Activated CD4-positive, alpha-beta memory T cell treated with anti-CD3 and anti-CD28 coated beads for 36 hours (primary cell): ENCODE measurements at regions not wholly inside any gene's neighbourhood (a gene's known extent, or its start where the extent isn't known, plus 50 kb on each side); places are given as distances from the start of the nearest gene placed in this dataset.

Source experiments
- CTCF ChIA-PET: fragments of 350-600 bp; sonication (Branson Sonifier 250); formaldehyde crosslinking; loops from one replicate; lab custom pipeline; 2021; ENCODE audit warnings: antibody characterized with exemption, inconsistent platforms; lab: Charles Lee
- POLR2A ChIA-PET: fragments of 350-600 bp; sonication (Branson Sonifier 250); formaldehyde crosslinking; loops from one replicate; lab custom pipeline; 2021; ENCODE audit warnings: antibody characterized with exemption; lab: Charles Lee
- DNase-seq: peaks from one replicate; pipeline ENCODE4 v3.0.0-alpha.2; 2020
- H3K27ac Mint-ChIP-seq: one replicate; pipeline ENCODE4 v1.8.0; 2021; ENCODE audit warnings: mixed read lengths
- H3K27me3 Mint-ChIP-seq: one replicate; pipeline ENCODE4 v1.8.0; 2021; ENCODE audit warnings: mixed read lengths
- H3K36me3 Mint-ChIP-seq: one replicate; pipeline ENCODE4 v1.8.0; 2021; ENCODE audit warnings: mixed read lengths
- H3K4me1 Mint-ChIP-seq: one replicate; pipeline ENCODE4 v1.8.0; 2021; ENCODE audit warnings: low read depth, mixed read lengths
- H3K4me3 Mint-ChIP-seq: one replicate; pipeline ENCODE4 v1.8.0; 2021; ENCODE audit warnings: mild to moderate bottlenecking, mixed read lengths
- H3K9me3 Mint-ChIP-seq: one replicate; pipeline ENCODE4 v1.8.0; 2021; ENCODE audit warnings: mixed read lengths
- intact Hi-C: fragments of 100-400 bp; cut with micrococcal nuclease; formaldehyde crosslinking; loops from one replicate; pipeline ENCODE4 v1.15.1; 2023

- Mint-ChIP-seq H3K9me3 (no peaks in the 10 kb centered on the region), H3K4me3 (no peak overlapping the region), H3K4me1 (no peaks in the 10 kb centered on the region), H3K27ac (no peak overlapping the region), H3K36me3 (no peaks in the 10 kb centered on the region), H3K27me3 (no peaks in the 10 kb centered on the region)
- CTCF ChIA-PET: no interaction called here
- no peak for DNase-seq
- POLR2A ChIA-PET: no interaction called here
- intact Hi-C loops: no loop called here
Observed at GRCh38 chr4:14583752-14584151, 418.5 kb upstream of the CPEB2 start.

GRCh38 chr4:14592950-14593349, 409.3 kb upstream of the CPEB2 start:
- H3K9me3 Mint-ChIP-seq: no peaks in the 10 kb centered on the region
- POLR2A ChIA-PET: no interaction called here
- intact Hi-C loops: no loop called here
- CTCF ChIA-PET: no interaction called here
- DNase-seq: no peak
- no peaks in the 10 kb centered on the region for H3K27me3 Mint-ChIP-seq
- H3K36me3 Mint-ChIP-seq: no peaks in the 10 kb centered on the region
- H3K27ac Mint-ChIP-seq: no peak overlapping the region
- H3K4me1 Mint-ChIP-seq: no peaks in the 10 kb centered on the region
- no peak overlapping the region for H3K4me3 Mint-ChIP-seq

- Mint-ChIP-seq H3K4me3 (no peak overlapping the region), H3K27ac (no peak overlapping the region), H3K4me1 (no peaks in the 10 kb centered on the region), H3K36me3 (no peaks in the 10 kb centered on the region), H3K27me3 (no peaks in the 10 kb centered on the region), H3K9me3 (peaks cover 2% of the 10 kb centered on the region)
- CTCF ChIA-PET: no interaction called here
- DNase-seq: no peak
- intact Hi-C loops: no loop called here
- POLR2A ChIA-PET: no interaction called here
Observed at GRCh38 chr4:14596028-14596427, 406.3 kb upstream of the CPEB2 start.

- DNase-seq: no peak
- intact Hi-C loops: no loop called here
- POLR2A ChIA-PET: no interaction called here
- Mint-ChIP-seq H3K9me3 (peaks cover 2% of the 10 kb centered on the region), H3K4me3 (no peak overlapping the region), H3K27me3 (no peaks in the 10 kb centered on the region), H3K27ac (no peak overlapping the region), H3K4me1 (no peaks in the 10 kb centered on the region), H3K36me3 (no peaks in the 10 kb centered on the region)
- CTCF ChIA-PET: no interaction called here
Observed at GRCh38 chr4:14596437-14596836, 405.8 kb upstream of the CPEB2 start.

- intact Hi-C loops: no loop called here
- no peaks in the 10 kb centered on the region for H3K36me3 Mint-ChIP-seq
- POLR2A ChIA-PET: no interaction called here
- peaks cover 2% of the 10 kb centered on the region for H3K9me3 Mint-ChIP-seq
- DNase-seq: no peak
- no peaks in the 10 kb centered on the region for H3K4me1 Mint-ChIP-seq
- no peaks in the 10 kb centered on the region for H3K27me3 Mint-ChIP-seq
- CTCF ChIA-PET: no interaction called here
- no peak overlapping the region for H3K27ac Mint-ChIP-seq
- no peak overlapping the region for H3K4me3 Mint-ChIP-seq
Observed at GRCh38 chr4:14596904-14597303, 405.4 kb upstream of the CPEB2 start.

GRCh38 chr4:14602206-14602605, 400.1 kb upstream of the CPEB2 start:
- intact Hi-C loops: no loop called here
- Mint-ChIP-seq H3K4me1 (no peaks in the 10 kb centered on the region), H3K36me3 (no peaks in the 10 kb centered on the region), H3K9me3 (peaks cover 2% of the 10 kb centered on the region), H3K4me3 (no peak overlapping the region), H3K27me3 (no peaks in the 10 kb centered on the region), H3K27ac (no peak overlapping the region)
- ChIA-PET CTCF (no interaction called here), POLR2A (no interaction called here)
- DNase-seq: no peak

GRCh38 chr4:14607001-14607400, 395.3 kb upstream of the CPEB2 start:
- no peaks in the 10 kb centered on the region for H3K27me3 Mint-ChIP-seq
- H3K4me1 Mint-ChIP-seq: no peaks in the 10 kb centered on the region
- H3K36me3 Mint-ChIP-seq: no peaks in the 10 kb centered on the region
- no peak overlapping the region for H3K27ac Mint-ChIP-seq
- H3K9me3 Mint-ChIP-seq: no peaks in the 10 kb centered on the region
- DNase-seq: no peak
- no peak overlapping the region for H3K4me3 Mint-ChIP-seq
- intact Hi-C loops: no loop called here
- CTCF ChIA-PET: no interaction called here
- POLR2A ChIA-PET: no interaction called here

- no peaks in the 10 kb centered on the region for H3K9me3 Mint-ChIP-seq
- H3K27me3 Mint-ChIP-seq: no peaks in the 10 kb centered on the region
- POLR2A ChIA-PET: no interaction called here
- no peak overlapping the region for H3K4me3 Mint-ChIP-seq
- no peak overlapping the region for H3K27ac Mint-ChIP-seq
- no peaks in the 10 kb centered on the region for H3K36me3 Mint-ChIP-seq
- no peaks in the 10 kb centered on the region for H3K4me1 Mint-ChIP-seq
- no peak for DNase-seq
- CTCF ChIA-PET: no interaction called here
- intact Hi-C loops: no loop called here
Observed at GRCh38 chr4:14607578-14607977, 394.7 kb upstream of the CPEB2 start.

GRCh38 chr4:14608630-14609029, 393.7 kb upstream of the CPEB2 start:
- no peak for DNase-seq
- Mint-ChIP-seq H3K4me3 (no peak overlapping the region), H3K27ac (no peak overlapping the region), H3K4me1 (no peaks in the 10 kb centered on the region), H3K27me3 (no peaks in the 10 kb centered on the region), H3K9me3 (no peaks in the 10 kb centered on the region), H3K36me3 (no peaks in the 10 kb centered on the region)
- ChIA-PET CTCF (no interaction called here), POLR2A (no interaction called here)
- intact Hi-C loops: no loop called here

GRCh38 chr4:14614840-14615239, 387.4 kb upstream of the CPEB2 start:
- no peak overlapping the region for H3K4me3 Mint-ChIP-seq
- DNase-seq: no peak
- intact Hi-C loops: no loop called here
- no peak overlapping the region for H3K27ac Mint-ChIP-seq
- no peaks in the 10 kb centered on the region for H3K36me3 Mint-ChIP-seq
- ChIA-PET CTCF (no interaction called here), POLR2A (no interaction called here)
- no peaks in the 10 kb centered on the region for H3K4me1 Mint-ChIP-seq
- no peaks in the 10 kb centered on the region for H3K9me3 Mint-ChIP-seq
- H3K27me3 Mint-ChIP-seq: no peaks in the 10 kb centered on the region

GRCh38 chr4:14615671-14616070, 386.6 kb upstream of the CPEB2 start:
- ChIA-PET CTCF (no interaction called here), POLR2A (no interaction called here)
- H3K4me3 Mint-ChIP-seq: no peak overlapping the region
- intact Hi-C loops: no loop called here
- H3K27ac Mint-ChIP-seq: no peak overlapping the region
- H3K36me3 Mint-ChIP-seq: no peaks in the 10 kb centered on the region
- no peaks in the 10 kb centered on the region for H3K9me3 Mint-ChIP-seq
- no peaks in the 10 kb centered on the region for H3K4me1 Mint-ChIP-seq
- DNase-seq: no peak
- H3K27me3 Mint-ChIP-seq: no peaks in the 10 kb centered on the region

- H3K27ac Mint-ChIP-seq: no peak overlapping the region
- H3K36me3 Mint-ChIP-seq: no peaks in the 10 kb centered on the region
- H3K4me3 Mint-ChIP-seq: no peak overlapping the region
- DNase-seq: no peak
- peaks cover 4% of the 10 kb centered on the region for H3K9me3 Mint-ChIP-seq
- POLR2A ChIA-PET: no interaction called here
- H3K27me3 Mint-ChIP-seq: no peaks in the 10 kb centered on the region
- no peaks in the 10 kb centered on the region for H3K4me1 Mint-ChIP-seq
- CTCF ChIA-PET: no interaction called here
- intact Hi-C loops: no loop called here
Observed at GRCh38 chr4:14620567-14621141, 381.6 kb upstream of the CPEB2 start.

GRCh38 chr4:14621731-14622463, 380.4 kb upstream of the CPEB2 start:
- Mint-ChIP-seq H3K9me3 (peaks cover 4% of the 10 kb centered on the region), H3K27ac (no peak overlapping the region), H3K36me3 (no peaks in the 10 kb centered on the region), H3K4me1 (no peaks in the 10 kb centered on the region), H3K27me3 (no peaks in the 10 kb centered on the region), H3K4me3 (no peak overlapping the region)
- no peak for DNase-seq
- CTCF ChIA-PET: no interaction called here
- intact Hi-C loops: no loop called here
- POLR2A ChIA-PET: no interaction called here
